GM12878 (cell line): ENCODE measurements at regions not wholly inside any gene's neighbourhood (a gene's known extent, or its start where the extent isn't known, plus 50 kb on each side); places are given as distances from the start of the nearest gene placed in this dataset.

Experiments used
- ATAC-seq: fragments of 200-7000 bp; cut with Tn5 transposase; 3 replicates; pipeline ENCODE4 v1.9.1; 2020; ENCODE audit warnings: mild to moderate bottlenecking, moderate library complexity
- BruUV-seq: library from RNA; stranded (reverse); fragments of 400-500 nt; replicated peaks from 2 replicates; lab custom pipeline; 2021; lab: Mats Ljungman, UMichigan
- CTCF ChIA-PET: fragments of 300-600 bp; sonication (Branson Sonifier 250); formaldehyde crosslinking; extraction: SDS; loops from one replicate; lab custom pipeline; 2021; ENCODE audit warnings: inconsistent platforms; lab: Yijun Ruan, JAX
- POLR2A ChIA-PET: fragments of 350-600 bp; formaldehyde crosslinking; extraction: SDS; loops from one replicate; lab custom pipeline; 2021; ENCODE audit warnings: inconsistent platforms; lab: Charles Lee
- RAD21 ChIA-PET: fragments of 300-600 bp; sonication (Branson Sonifier 250); formaldehyde crosslinking; loops from one replicate; lab custom pipeline; 2023; ENCODE audit warnings: antibody characterized with exemption; ENCODE audit not compliant: unreplicated experiment; lab: Charles Lee
- SMC1A ChIA-PET: fragments of 300-600 bp; sonication (Branson Sonifier 250); formaldehyde crosslinking; loops from one replicate; lab custom pipeline; 2023; ENCODE audit not compliant: unreplicated experiment, uncharacterized antibody; lab: Charles Lee
- DNase-seq: peaks from one replicate; pipeline ENCODE4 v3.0.0-alpha.2; 2011; ENCODE audit warnings: low read depth, low spot score
- FAIRE-seq: peaks from 3 replicates; lab custom pipeline; 2011; peaks lifted over from hg19 to GRCh38; lab: Jason Lieb, UNC
- H2AFZ ChIP-seq: 2 replicates; pipeline ENCODE4 v1.6.0; 2011; ENCODE audit warnings: low read depth, low read length, control low read depth; ENCODE audit not compliant: control insufficient read depth
- H3K27ac ChIP-seq: 2 replicates; pipeline ENCODE4 v1.5.1; 2011; ENCODE audit warnings: control low read depth; ENCODE audit not compliant: control insufficient read depth, insufficient read depth
- H3K27me3 ChIP-seq, 2 experiments: replicated peaks in 1 of 2; 2 replicates each; pipeline versions ENCODE4 v1.6.0 to v1.6.1; 2011; ENCODE audit warnings: low read length in 1 of 2; ENCODE audit not compliant: control insufficient read depth in 2 of 2, insufficient read depth in 2 of 2
- H3K36me3 ChIP-seq, 2 experiments: 2 replicates each; pipeline ENCODE4 v1.5.1; 2011; ENCODE audit warnings: low read length in 1 of 2; ENCODE audit not compliant: control insufficient read depth in 2 of 2, insufficient read depth in 2 of 2
- H3K4me1 ChIP-seq: 2 replicates; pipeline ENCODE4 v1.6.1; 2011; ENCODE audit warnings: mild to moderate bottlenecking, low read length, moderate library complexity, mixed read lengths; ENCODE audit not compliant: control insufficient read depth, insufficient read depth
- H3K4me2 ChIP-seq: 2 replicates; pipeline ENCODE4 v1.6.0; 2011; ENCODE audit warnings: control low read depth; ENCODE audit not compliant: control insufficient read depth, insufficient read depth
- H3K4me3 ChIP-seq: fragments of 200-600 bp; sonication (generic); 2 replicates; pipeline ENCODE4 v1.5.1; 2016
- H3K79me2 ChIP-seq: 2 replicates; pipeline ENCODE4 v1.6.0; 2011; ENCODE audit warnings: low read length; ENCODE audit not compliant: control insufficient read depth, insufficient read depth
- H3K9ac ChIP-seq: 2 replicates; pipeline ENCODE4 v1.8.0; 2011; ENCODE audit warnings: low read length, control low read depth, mixed read lengths; ENCODE audit not compliant: control insufficient read depth, insufficient read depth
- H3K9me3 ChIP-seq: replicated peaks from 3 replicates; pipeline ENCODE4 v1.5.1; 2011; ENCODE audit warnings: mild to moderate bottlenecking, low read length; ENCODE audit not compliant: control insufficient read depth, insufficient read depth
- H4K20me1 ChIP-seq: 2 replicates; pipeline ENCODE4 v1.6.0; 2011; ENCODE audit not compliant: control insufficient read depth, insufficient read depth
- MEF2A ChIP-seq: IDR thresholded peaks from 2 replicates; pipeline ENCODE4 v1.6.1; 2011; ENCODE audit warnings: low read depth, mild to moderate bottlenecking, low read length, moderate library complexity; ENCODE audit not compliant: insufficient read depth
- PAX5 ChIP-seq: IDR thresholded peaks from 2 replicates; pipeline ENCODE4 v1.6.1; 2011; ENCODE audit warnings: low read depth, low read length, borderline replicate concordance
- POLR2A ChIP-seq: IDR thresholded peaks from 2 replicates; pipeline ENCODE4 v1.6.1; 2011; ENCODE audit warnings: low read depth, mild to moderate bottlenecking, low read length
- SIN3A ChIP-seq: IDR thresholded peaks from 2 replicates; pipeline ENCODE4 v1.6.1; 2012; ENCODE audit warnings: low read depth, low read length, improper control_type of control experiment
- ZBED1 ChIP-seq: IDR thresholded peaks from 2 replicates; pipeline ENCODE4 v1.6.1; 2016; ENCODE audit warnings: borderline replicate concordance
- WGBS: methylation state at CpG from one replicate; pipeline ENCODE4 v1.1.6; 2016; ENCODE audit warnings: low lambda C conversion rate; ENCODE audit not compliant: insufficient replicate concordance, insufficient coverage; ENCODE audit errors: missing lambda C conversion rate; 5-methylcytosine and 5-hydroxymethylcytosine counted together
- in situ Hi-C: fragments of 300-500 bp; cut with MboI; formaldehyde crosslinking; loops from 9 replicates; pipeline ENCODE4 v1.14.3; 2018; ENCODE audit warnings: mixed read lengths
- intact Hi-C: fragments of 100-400 bp; cut with micrococcal nuclease; formaldehyde crosslinking; loops from one replicate; pipeline ENCODE4 v1.14.2; 2022; ENCODE audit not compliant: unreplicated experiment

DNA sequence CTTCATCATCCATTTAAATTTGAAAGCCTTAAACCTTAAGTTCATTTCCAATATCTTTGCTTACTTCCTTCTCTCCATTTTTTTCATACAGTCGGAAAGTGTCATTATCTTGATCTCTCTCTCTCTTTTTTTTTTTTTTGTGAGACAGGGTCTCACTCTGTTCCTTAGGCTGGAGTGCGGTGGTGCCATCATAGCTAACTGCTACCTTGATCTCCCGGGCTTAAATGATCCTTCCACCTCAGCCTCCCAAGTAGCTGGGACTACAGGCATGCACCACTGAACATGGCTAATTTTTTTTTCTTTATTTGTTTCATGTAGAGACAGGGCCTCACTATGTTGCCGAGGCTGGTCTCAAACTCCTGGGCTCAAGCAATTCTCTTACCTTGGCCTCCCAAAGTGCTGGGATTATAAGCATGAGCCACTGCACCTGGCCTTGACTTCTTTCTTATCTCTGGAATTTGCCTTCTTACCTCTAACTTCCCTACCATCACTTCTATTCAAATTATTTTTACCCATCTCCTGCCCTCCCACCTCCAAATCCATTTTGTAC is 222.2 kb downstream of the MYCN start:
- ATAC-seq (no peak), DNase-seq (no peak), FAIRE-seq (no peak)
- SMC1A ChIA-PET, result no interaction called here
- H3K9me3 ChIP-seq, result no peaks in the 10 kb centered on the region
- BruUV-seq, result no TSS peak
- WGBS, result 38% methylated on average over 4 of the region's 4 CpGs
- H3K36me3 ChIP-seq, result no peaks in the 10 kb centered on the region
- no peaks in the 10 kb centered on the region for H4K20me1 ChIP-seq
- no peak overlapping the region for H3K9ac ChIP-seq
- no peaks in the 10 kb centered on the region; a peak in 1 of 4 replicates for H3K27me3 ChIP-seq
- H3K27ac ChIP-seq, result no peak overlapping the region
- no peak overlapping the region for H3K4me2 ChIP-seq
- CTCF ChIA-PET, result no interaction called here
- no peak for TF ChIP-seq PAX5
- no peaks in the 10 kb centered on the region for H3K4me1 ChIP-seq
- in situ Hi-C loops (no loop called here), intact Hi-C loops (no loop called here)
- RAD21 ChIA-PET, result no interaction called here
- POLR2A ChIA-PET, result no interaction called here
- no peak overlapping the region for H2AFZ ChIP-seq
- no peak overlapping the region for H3K4me3 ChIP-seq
- H3K79me2 ChIP-seq, result no peaks in the 10 kb centered on the region

DNA sequence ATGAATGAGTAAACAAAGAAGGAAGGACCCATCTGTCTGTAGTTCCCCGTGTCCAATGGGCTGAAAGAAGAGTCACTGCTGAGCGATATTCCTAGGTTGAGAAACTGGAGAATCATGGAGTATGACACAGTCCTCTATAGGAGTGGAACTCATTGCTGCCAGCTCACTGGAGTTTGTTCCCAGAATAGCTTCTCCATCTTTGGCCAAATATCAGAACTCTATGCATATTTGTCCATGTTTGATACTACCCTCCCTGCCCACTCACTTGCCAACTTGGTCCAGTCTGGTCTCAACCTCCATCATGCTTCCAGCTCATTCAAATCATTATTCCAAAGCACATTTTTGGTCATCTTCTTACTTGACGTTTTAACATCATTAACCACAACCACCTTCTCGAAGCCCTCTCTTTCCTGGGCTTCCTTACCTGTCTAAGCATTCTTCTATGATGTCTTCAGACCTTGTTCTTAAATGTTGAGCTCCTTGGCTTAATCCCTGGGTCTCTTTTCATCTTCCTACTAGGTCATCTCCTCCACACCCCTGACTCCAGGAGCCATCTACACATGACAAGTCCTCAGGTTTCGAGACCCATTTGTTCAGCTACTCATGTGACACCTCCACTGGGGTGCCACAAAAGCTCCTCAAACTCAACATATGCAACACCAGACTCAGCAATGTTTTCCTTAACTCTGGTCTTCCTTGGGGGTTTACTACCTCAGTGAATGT is 221.6 kb downstream of the MYCN start:
- RAD21 ChIA-PET, result no interaction called here
- no peak for FAIRE-seq

More for the DNA sequence above, 221.6 kb downstream of the MYCN start:
- no peaks in the 10 kb centered on the region for H4K20me1 ChIP-seq
- H3K27ac ChIP-seq, result no peak overlapping the region
- no peaks in the 10 kb centered on the region for H3K36me3 ChIP-seq
- ATAC-seq (no peak), DNase-seq (no peak)
- WGBS, result 8% methylated on average over 5 of the region's 5 CpGs
- ChIA-PET CTCF (no interaction called here), SMC1A (no interaction called here), POLR2A (no interaction called here)
- intact Hi-C loops, result no loop called here
- no peaks in the 10 kb centered on the region for H3K4me1 ChIP-seq
- H2AFZ ChIP-seq, result no peak overlapping the region
- BruUV-seq, result no TSS peak
- no peak overlapping the region for H3K4me3 ChIP-seq
- in situ Hi-C loops, result no loop called here
- H3K79me2 ChIP-seq, result no peaks in the 10 kb centered on the region
- H3K4me2 ChIP-seq, result no peak overlapping the region
- H3K9ac ChIP-seq, result no peak overlapping the region
- TF ChIP-seq ZBED1 (no peak), POLR2A (no peak), MEF2A (no peak), SIN3A (no peak)
- H3K27me3 ChIP-seq, result no peaks in the 10 kb centered on the region; a peak in 1 of 4 replicates
- H3K9me3 ChIP-seq, result no peaks in the 10 kb centered on the region
